ENCODE measurements at regions not wholly inside any gene's neighbourhood (a gene's known extent, or its start where the extent isn't known, plus 50 kb on each side); places are given as distances from the start of the nearest gene placed in this dataset.

DNA sequence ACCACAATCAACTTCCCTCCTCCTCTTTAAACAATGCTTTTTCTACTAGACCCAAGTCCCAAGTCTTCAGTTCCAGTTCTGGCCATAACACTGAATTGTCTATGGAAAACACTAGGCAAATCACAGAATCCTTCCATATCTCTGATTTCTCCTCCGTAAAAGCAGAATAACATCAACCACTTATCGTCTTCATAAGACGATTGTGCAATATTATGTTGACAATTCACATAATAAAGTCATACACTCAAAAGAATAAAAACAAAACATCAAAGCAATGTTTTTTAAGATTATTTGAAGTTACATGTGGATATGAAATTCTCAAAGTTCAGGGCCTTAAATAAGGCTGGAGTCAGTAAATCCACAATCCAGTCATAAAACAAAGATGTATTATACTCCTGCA, 84.4 kb downstream of the MTERF1 start:
- H3K9me3 ChIP-seq = no peaks in the 10 kb centered on the region
- H3K36me3 ChIP-seq = no peaks in the 10 kb centered on the region
- DNase-seq = no peak
- 20 to 74% methylated on average over 3 of the region's 3 CpGs for WGBS, 2 donors
- no peaks in the 10 kb centered on the region for H3K4me1 ChIP-seq
- H3K27ac ChIP-seq = no peak overlapping the region
- intact Hi-C loops (cut with DNase I) = no loop called here
- no peak for TF ChIP-seq POLR2AphosphoS5 (IDR thresholded peaks at IDR 0.05)
- TF ChIP-seq POLR2A (IDR thresholded peaks at IDR 0.05) = no peak
- TF ChIP-seq EP300 (IDR thresholded peaks at IDR 0.05) = no peak
- TF ChIP-seq, protein P1, sequence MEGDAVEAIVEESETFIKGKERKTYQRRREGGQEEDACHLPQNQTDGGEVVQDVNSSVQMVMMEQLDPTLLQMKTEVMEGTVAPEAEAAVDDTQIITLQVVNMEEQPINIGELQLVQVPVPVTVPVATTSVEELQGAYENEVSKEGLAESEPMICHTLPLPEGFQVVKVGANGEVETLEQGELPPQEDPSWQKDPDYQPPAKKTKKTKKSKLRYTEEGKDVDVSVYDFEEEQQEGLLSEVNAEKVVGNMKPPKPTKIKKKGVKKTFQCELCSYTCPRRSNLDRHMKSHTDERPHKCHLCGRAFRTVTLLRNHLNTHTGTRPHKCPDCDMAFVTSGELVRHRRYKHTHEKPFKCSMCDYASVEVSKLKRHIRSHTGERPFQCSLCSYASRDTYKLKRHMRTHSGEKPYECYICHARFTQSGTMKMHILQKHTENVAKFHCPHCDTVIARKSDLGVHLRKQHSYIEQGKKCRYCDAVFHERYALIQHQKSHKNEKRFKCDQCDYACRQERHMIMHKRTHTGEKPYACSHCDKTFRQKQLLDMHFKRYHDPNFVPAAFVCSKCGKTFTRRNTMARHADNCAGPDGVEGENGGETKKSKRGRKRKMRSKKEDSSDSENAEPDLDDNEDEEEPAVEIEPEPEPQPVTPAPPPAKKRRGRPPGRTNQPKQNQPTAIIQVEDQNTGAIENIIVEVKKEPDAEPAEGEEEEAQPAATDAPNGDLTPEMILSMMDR (IDR thresholded peaks at IDR 0.05) = no peak
- H3K4me3 ChIP-seq = no peak overlapping the region
- no peaks in the 10 kb centered on the region for H3K27me3 ChIP-seq

DNA sequence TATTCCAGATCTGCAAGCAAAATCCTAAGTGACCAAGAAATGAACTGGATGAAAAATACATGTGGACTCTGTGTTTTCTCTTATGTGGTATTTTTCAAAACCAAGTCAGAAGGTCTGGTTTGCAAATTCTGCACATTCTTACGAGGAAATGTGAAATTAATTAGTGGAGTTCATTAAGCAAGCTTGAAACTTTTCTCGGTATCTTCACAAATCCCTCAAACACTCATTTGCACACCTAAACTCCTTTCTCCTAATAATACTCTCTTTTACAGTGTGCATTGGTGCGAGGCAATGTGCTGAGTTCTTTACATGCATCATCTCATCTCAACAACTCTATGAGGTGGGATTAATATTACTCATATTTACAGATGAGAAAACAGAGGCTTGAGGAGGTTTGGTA, 82.1 kb downstream of the MTERF1 start:
- no peak overlapping the region for H3K27ac ChIP-seq
- H3K27me3 ChIP-seq = no peaks in the 10 kb centered on the region
- TF ChIP-seq EP300 (IDR thresholded peaks at IDR 0.05) = no peak
- TF ChIP-seq, protein P1 (IDR thresholded peaks at IDR 0.05) = no peak
- TF ChIP-seq POLR2AphosphoS5 (IDR thresholded peaks at IDR 0.05) = no peak
- no peak for TF ChIP-seq POLR2A (IDR thresholded peaks at IDR 0.05)
- no peak overlapping the region for H3K4me3 ChIP-seq
- no peak for DNase-seq
- H3K9me3 ChIP-seq = no peaks in the 10 kb centered on the region
- H3K4me1 ChIP-seq = no peaks in the 10 kb centered on the region
- intact Hi-C loops (cut with DNase I) = no loop called here
- no peaks in the 10 kb centered on the region for H3K36me3 ChIP-seq
- 92 to 94% methylated on average over 3 of the region's 3 CpGs for WGBS, 2 donors

DNA sequence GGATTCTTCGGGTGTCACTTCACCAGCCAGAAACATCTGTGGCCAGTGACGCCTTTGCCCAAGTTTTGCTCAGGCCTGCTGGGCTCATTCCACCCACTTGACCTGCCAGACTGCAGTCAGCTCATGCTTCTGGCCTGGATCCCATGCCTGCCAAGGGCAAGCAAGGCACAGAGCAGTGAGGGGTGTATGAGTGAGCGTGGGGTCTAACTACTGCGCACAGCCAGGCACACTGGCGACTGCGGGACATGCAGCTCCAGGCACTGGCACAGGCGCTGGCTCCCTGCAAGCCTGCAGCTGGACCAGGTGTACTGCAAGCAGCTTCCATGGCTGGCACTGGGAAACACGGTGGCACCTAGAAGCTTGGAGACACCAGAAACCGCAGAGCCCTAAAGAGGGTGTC, 80.1 kb downstream of the MTERF1 start:
- H3K4me1 ChIP-seq = no peaks in the 10 kb centered on the region
- intact Hi-C loops (cut with DNase I) = no loop called here
- 94% methylated on average over 9 of the region's 9 CpGs for WGBS, 2 donors
- no peak for DNase-seq
- H3K4me3 ChIP-seq = no peak overlapping the region
- TF ChIP-seq, protein P1 (IDR thresholded peaks at IDR 0.05) = no peak
- no peak for TF ChIP-seq EP300 (IDR thresholded peaks at IDR 0.05)
- TF ChIP-seq POLR2A (IDR thresholded peaks at IDR 0.05) = no peak
- no peak for TF ChIP-seq POLR2AphosphoS5 (IDR thresholded peaks at IDR 0.05)
- no peaks in the 10 kb centered on the region for H3K36me3 ChIP-seq
- H3K9me3 ChIP-seq = no peaks in the 10 kb centered on the region
- H3K27ac ChIP-seq = no peak overlapping the region
- H3K27me3 ChIP-seq = no peaks in the 10 kb centered on the region

DNA sequence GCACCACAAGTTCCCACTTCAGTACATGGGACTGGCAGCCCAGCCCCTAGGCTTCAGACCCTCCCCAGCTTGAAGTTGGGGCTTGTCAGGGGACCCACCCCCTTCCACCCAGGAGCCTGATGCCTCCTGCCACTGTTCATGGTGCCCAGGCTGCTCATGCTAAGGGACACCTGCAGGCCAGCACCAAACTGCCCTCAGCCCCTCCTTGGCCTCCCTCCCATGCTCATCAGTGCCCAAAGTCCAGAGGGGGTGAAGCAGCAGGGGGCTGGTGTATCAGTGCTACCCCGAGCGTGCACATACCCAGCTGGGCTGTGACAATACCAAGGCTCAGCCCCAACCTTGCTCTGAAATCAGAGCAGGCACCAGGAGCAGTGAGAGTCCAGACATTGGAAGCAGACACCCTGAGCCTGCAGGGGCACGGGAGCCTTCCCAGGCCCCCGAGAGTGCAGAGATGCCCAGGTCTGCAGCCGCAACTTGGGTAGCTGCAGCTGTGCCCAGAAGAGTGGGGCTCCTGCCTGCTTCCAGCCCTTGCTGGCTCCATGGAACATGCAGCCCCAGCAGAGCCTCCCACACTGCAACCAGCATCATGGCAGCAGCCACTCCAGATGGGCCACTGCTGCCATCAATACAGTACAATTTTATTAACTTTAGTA, 79.0 kb downstream of the MTERF1 start:
- TF ChIP-seq POLR2A (IDR thresholded peaks at IDR 0.05) = no peak
- TF ChIP-seq POLR2AphosphoS5 (IDR thresholded peaks at IDR 0.05) = no peak
- TF ChIP-seq, protein P1 (IDR thresholded peaks at IDR 0.05) = no peak
- no peak for TF ChIP-seq EP300 (IDR thresholded peaks at IDR 0.05)
- Histone ChIP-seq H3K4me3 (no peak overlapping the region), H3K4me1 (no peaks in the 10 kb centered on the region), H3K9me3 (no peaks in the 10 kb centered on the region), H3K36me3 (no peaks in the 10 kb centered on the region), H3K27ac (no peak overlapping the region), H3K27me3 (no peaks in the 10 kb centered on the region)
- intact Hi-C loops (cut with DNase I) = no loop called here
- DNase-seq = no peak
- WGBS, 2 donors = 94 to 96% methylated on average over 5 of the region's 5 CpGs

DNA sequence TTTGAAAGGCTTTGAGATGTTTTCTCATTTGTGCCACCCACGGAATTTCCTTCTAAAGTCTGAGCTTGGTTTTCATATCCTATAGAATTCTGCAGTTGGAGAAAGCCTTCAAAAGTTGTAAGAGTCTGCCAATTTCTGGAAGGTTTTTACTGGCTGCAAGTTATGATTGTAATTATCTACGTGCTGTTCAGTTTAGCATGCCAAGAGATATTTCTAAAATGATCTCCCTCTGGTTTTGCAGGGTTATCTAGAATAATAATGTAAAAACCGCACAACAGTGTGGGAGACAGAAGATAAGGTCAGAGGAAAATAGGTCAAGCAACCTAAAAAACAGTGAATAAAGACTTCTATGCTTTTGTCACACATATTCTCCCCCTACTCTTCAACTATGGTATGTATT, 69.3 kb downstream of the MTERF1 start:
- Histone ChIP-seq H3K4me1 (no peaks in the 10 kb centered on the region), H3K36me3 (no peaks in the 10 kb centered on the region), H3K9me3 (no peaks in the 10 kb centered on the region), H3K27me3 (no peaks in the 10 kb centered on the region), H3K4me3 (no peak overlapping the region), H3K27ac (no peak overlapping the region)
- intact Hi-C loops (cut with DNase I) = no loop called here
- DNase-seq = no peak
- TF ChIP-seq POLR2AphosphoS5 (IDR thresholded peaks at IDR 0.05) (no peak), POLR2A (IDR thresholded peaks at IDR 0.05) (no peak), EP300 (IDR thresholded peaks at IDR 0.05) (no peak)
- TF ChIP-seq, protein P1 (IDR thresholded peaks at IDR 0.05) = no peak
- 68 to 80% methylated on average over 3 of the region's 3 CpGs for WGBS, 2 donors
